Suprapubic skin (tissue), 4 donors: ENCODE measurements at regions not wholly inside any gene's neighbourhood (a gene's known extent, or its start where the extent isn't known, plus 50 kb on each side); places are given as distances from the start of the nearest gene placed in this dataset.

Source experiments
- DNase-seq, 2 donors: peaks; one replicate each; pipeline ENCODE4 v3.0.0-alpha.2; 2019; ENCODE audit warnings: low spot score in 2 of 2
- H3K27ac ChIP-seq: fragments of 200-600 bp; sonication (generic); one replicate; pipeline ENCODE4 v1.5.1; 2019
- H3K27me3 ChIP-seq: fragments of 200-600 bp; sonication (generic); one replicate; pipeline ENCODE4 v1.5.1; 2019
- H3K36me3 ChIP-seq: fragments of 200-600 bp; sonication (generic); one replicate; pipeline ENCODE4 v1.5.1; 2019
- H3K4me1 ChIP-seq: fragments of 200-600 bp; sonication (generic); one replicate; pipeline ENCODE4 v1.5.1; 2019
- H3K4me3 ChIP-seq: fragments of 200-600 bp; sonication (generic); one replicate; pipeline ENCODE4 v1.5.1; 2019; ENCODE audit warnings: mild to moderate bottlenecking
- H3K9me3 ChIP-seq: fragments of 200-600 bp; sonication (generic); one replicate; pipeline ENCODE4 v1.5.1; 2019
- EP300 ChIP-seq: sonication (generic); formaldehyde crosslinking; IDR thresholded peaks from one replicate; pipeline ENCODE4 v1.6.1; 2017; ENCODE audit warnings: antibody characterized with exemption
- POLR2A ChIP-seq, 2 donors: fragments of 450-650 bp; IDR thresholded peaks; one replicate each; pipeline ENCODE4 v1.6.1; 2017; ENCODE audit warnings: antibody characterized with exemption in 2 of 2, mild to moderate bottlenecking in 2 of 2, moderate library complexity in 2 of 2
- POLR2AphosphoS5 ChIP-seq, 3 donors: sonication (generic); formaldehyde crosslinking; IDR thresholded peaks; one replicate each; pipeline ENCODE4 v1.6.1; 2017; ENCODE audit warnings: antibody characterized with exemption in 3 of 3
- WGBS: methylation state at CpG from one replicate; pipeline ENCODE4 v1.1.5; 2018; 5-methylcytosine and 5-hydroxymethylcytosine counted together
- TF ChIP-seq, protein P1 (sequence below), 2 donors: fragments of 200-600 bp in 1 of 2; fragments of 450-650 bp in 1 of 2; sonication (generic) in 1 of 2; IDR thresholded peaks; one replicate each; pipeline ENCODE4 v1.5.1; 2016 to 2019; ENCODE audit warnings: antibody characterized with exemption in 2 of 2, mild to moderate bottlenecking in 1 of 2, moderate library complexity in 1 of 2

DNA sequence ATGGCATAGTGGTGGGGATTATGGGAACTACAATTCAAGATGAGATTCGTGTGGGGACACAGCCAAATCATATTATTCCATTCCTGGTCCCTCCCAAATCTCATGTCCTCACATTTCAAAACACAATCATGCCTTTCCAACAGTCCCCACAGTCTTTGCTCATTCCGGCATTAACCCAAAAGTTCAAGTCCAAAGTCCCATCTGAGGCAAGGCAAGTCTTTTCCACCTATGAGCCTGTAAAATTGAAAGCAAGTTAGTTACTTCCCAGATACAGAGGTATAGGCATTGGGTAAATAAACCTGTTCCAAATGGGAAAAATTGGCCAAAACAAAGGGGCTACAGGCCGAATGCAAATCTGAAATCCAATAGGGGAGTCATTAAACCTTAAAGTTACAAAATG is 1063.2 kb downstream of the CDH11 start:
- DNase-seq, result no peak
- no peaks in the 10 kb centered on the region for H3K27me3 ChIP-seq
- WGBS, result 84% methylated on average over 3 of the region's 3 CpGs
- H3K27ac ChIP-seq, result no peak overlapping the region
- no peaks in the 10 kb centered on the region for H3K9me3 ChIP-seq
- no peak overlapping the region for H3K4me3 ChIP-seq
- TF ChIP-seq EP300 (no peak), POLR2AphosphoS5 (IDR thresholded peaks at IDR 0.05) (no peak), POLR2A (IDR thresholded peaks at IDR 0.05) (no peak)
- TF ChIP-seq, protein P1, sequence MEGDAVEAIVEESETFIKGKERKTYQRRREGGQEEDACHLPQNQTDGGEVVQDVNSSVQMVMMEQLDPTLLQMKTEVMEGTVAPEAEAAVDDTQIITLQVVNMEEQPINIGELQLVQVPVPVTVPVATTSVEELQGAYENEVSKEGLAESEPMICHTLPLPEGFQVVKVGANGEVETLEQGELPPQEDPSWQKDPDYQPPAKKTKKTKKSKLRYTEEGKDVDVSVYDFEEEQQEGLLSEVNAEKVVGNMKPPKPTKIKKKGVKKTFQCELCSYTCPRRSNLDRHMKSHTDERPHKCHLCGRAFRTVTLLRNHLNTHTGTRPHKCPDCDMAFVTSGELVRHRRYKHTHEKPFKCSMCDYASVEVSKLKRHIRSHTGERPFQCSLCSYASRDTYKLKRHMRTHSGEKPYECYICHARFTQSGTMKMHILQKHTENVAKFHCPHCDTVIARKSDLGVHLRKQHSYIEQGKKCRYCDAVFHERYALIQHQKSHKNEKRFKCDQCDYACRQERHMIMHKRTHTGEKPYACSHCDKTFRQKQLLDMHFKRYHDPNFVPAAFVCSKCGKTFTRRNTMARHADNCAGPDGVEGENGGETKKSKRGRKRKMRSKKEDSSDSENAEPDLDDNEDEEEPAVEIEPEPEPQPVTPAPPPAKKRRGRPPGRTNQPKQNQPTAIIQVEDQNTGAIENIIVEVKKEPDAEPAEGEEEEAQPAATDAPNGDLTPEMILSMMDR (IDR thresholded peaks at IDR 0.05), result no peak
- no peaks in the 10 kb centered on the region for H3K4me1 ChIP-seq
- H3K36me3 ChIP-seq, result no peaks in the 10 kb centered on the region

DNA sequence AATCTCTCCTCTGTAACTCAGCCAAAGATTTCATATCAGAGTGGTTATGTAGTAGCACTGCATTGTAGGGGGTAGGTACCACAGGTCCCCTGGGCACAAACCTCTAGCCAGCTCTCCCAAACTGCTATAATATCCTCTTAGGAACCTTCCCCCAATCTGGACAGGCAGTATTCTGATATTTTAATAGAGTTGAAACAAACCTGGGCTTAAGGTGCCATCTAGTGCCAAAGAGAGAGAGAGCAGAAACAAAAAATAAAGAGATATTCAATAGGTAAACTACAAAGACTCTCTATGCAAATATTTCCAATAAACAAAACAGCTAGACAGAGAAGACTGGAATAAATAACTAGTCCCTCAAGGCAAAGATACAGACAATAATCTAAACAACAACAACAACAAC is 1070.0 kb downstream of the CDH11 start:
- no peaks in the 10 kb centered on the region for H3K36me3 ChIP-seq
- TF ChIP-seq EP300 (no peak), POLR2AphosphoS5 (IDR thresholded peaks at IDR 0.05) (no peak), POLR2A (IDR thresholded peaks at IDR 0.05) (no peak)
- TF ChIP-seq, protein P1 (IDR thresholded peaks at IDR 0.05), result no peak
- H3K9me3 ChIP-seq, result no peaks in the 10 kb centered on the region
- no peak for DNase-seq
- H3K4me1 ChIP-seq, result no peaks in the 10 kb centered on the region
- no peaks in the 10 kb centered on the region for H3K27me3 ChIP-seq
- no peak overlapping the region for H3K27ac ChIP-seq
- H3K4me3 ChIP-seq, result no peak overlapping the region

DNA sequence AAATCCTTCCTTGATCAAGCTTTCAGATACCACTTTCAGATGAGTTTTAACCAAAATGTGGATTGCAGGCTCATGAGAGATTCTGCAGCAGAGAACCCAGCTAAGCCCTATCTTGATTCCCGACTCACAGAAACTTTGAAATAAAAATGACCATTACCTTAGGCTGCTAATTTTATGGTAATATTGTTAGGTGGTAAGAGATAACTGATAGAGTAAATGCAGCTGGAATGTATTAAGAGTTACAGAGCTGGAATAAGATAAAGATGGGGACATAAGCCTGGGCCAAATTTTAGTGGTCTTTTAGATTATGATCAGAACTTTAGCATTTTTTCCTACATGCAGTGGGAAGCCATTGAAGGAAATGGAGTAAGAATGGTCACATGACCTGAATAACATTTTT is 1074.0 kb downstream of the CDH11 start:
- DNase-seq, result no peak
- no peak overlapping the region for H3K27ac ChIP-seq
- no peaks in the 10 kb centered on the region for H3K9me3 ChIP-seq
- no peaks in the 10 kb centered on the region for H3K4me1 ChIP-seq
- 90% methylated on average over 1 of the region's 1 CpG for WGBS
- no peak overlapping the region for H3K4me3 ChIP-seq
- H3K36me3 ChIP-seq, result no peaks in the 10 kb centered on the region
- no peaks in the 10 kb centered on the region for H3K27me3 ChIP-seq
- no peak for TF ChIP-seq POLR2AphosphoS5 (IDR thresholded peaks at IDR 0.05)
- TF ChIP-seq, protein P1 (IDR thresholded peaks at IDR 0.05), result no peak
- no peak for TF ChIP-seq POLR2A (IDR thresholded peaks at IDR 0.05)
- TF ChIP-seq EP300, result no peak

DNA sequence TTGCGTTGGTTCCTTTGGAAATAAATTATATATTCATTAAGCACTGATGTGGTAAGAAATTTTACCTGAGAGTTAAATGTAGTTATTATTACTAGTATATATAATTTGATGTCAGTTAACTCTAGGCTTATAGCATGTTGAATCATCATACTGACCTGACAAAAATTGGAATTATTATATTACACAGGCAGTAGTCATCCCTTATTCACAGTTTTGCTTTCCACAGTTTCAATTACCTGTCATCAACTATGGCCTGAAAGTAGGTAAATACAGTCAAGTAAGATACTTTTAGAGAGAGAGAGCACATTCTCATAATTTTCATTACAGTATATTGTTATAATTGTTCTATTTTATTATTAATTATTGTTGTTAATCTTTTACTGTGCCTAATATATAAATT is 1074.7 kb downstream of the CDH11 start:
- H3K4me1 ChIP-seq, result no peaks in the 10 kb centered on the region
- H3K27me3 ChIP-seq, result no peaks in the 10 kb centered on the region
- no peaks in the 10 kb centered on the region for H3K9me3 ChIP-seq
- DNase-seq, result no peak
- 92% methylated on average over 1 of the region's 1 CpG for WGBS
- TF ChIP-seq, protein P1 (IDR thresholded peaks at IDR 0.05), result no peak
- TF ChIP-seq POLR2A (IDR thresholded peaks at IDR 0.05) (no peak), POLR2AphosphoS5 (IDR thresholded peaks at IDR 0.05) (no peak), EP300 (no peak)
- H3K27ac ChIP-seq, result no peak overlapping the region
- H3K36me3 ChIP-seq, result no peaks in the 10 kb centered on the region
- no peak overlapping the region for H3K4me3 ChIP-seq

DNA sequence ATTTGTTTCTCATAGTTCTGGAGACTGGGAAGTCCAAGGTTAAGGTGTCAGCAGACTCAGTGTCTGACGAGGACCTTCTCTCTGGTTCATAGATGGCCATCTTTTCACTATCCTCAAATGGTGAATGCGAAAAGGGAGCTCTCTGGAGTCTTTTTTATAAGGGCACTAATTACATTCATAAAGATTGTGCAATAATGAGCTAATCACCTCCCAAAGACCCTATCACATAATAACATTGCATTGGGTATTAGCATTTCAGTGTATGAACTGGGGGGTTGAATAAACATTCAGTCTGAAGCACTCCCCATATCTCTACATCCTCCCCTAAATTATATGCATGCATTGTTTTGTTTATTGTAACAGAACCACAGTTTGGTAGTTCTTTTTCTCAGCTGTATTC is 1086.5 kb downstream of the CDH11 start:
- Histone ChIP-seq H3K4me3 (no peak overlapping the region), H3K36me3 (no peaks in the 10 kb centered on the region), H3K4me1 (no peaks in the 10 kb centered on the region), H3K9me3 (no peaks in the 10 kb centered on the region), H3K27ac (no peak overlapping the region), H3K27me3 (no peaks in the 10 kb centered on the region)
- WGBS, result 87% methylated on average over 2 of the region's 2 CpGs
- TF ChIP-seq POLR2A (IDR thresholded peaks at IDR 0.05), result no peak
- no peak for TF ChIP-seq POLR2AphosphoS5 (IDR thresholded peaks at IDR 0.05)
- no peak for TF ChIP-seq EP300
- TF ChIP-seq, protein P1 (IDR thresholded peaks at IDR 0.05), result no peak
- DNase-seq, result no peak
